ENCODE measurements at regions not wholly inside any gene's neighbourhood (a gene's known extent, or its start where the extent isn't known, plus 50 kb on each side); places are given as distances from the start of the nearest gene placed in this dataset.

GRCh38 chr14:104343294-104343625 is 204.9 kb downstream of the KIF26A start:
- no peak for DNase-seq
- TF ChIP-seq POLR2A (IDR thresholded peaks at IDR 0.05; ENCODE audit: low read length) (no peak), GATA1 (IDR thresholded peaks at IDR 0.05; ENCODE audit: low read depth, low read length) (no peak)

DNA sequence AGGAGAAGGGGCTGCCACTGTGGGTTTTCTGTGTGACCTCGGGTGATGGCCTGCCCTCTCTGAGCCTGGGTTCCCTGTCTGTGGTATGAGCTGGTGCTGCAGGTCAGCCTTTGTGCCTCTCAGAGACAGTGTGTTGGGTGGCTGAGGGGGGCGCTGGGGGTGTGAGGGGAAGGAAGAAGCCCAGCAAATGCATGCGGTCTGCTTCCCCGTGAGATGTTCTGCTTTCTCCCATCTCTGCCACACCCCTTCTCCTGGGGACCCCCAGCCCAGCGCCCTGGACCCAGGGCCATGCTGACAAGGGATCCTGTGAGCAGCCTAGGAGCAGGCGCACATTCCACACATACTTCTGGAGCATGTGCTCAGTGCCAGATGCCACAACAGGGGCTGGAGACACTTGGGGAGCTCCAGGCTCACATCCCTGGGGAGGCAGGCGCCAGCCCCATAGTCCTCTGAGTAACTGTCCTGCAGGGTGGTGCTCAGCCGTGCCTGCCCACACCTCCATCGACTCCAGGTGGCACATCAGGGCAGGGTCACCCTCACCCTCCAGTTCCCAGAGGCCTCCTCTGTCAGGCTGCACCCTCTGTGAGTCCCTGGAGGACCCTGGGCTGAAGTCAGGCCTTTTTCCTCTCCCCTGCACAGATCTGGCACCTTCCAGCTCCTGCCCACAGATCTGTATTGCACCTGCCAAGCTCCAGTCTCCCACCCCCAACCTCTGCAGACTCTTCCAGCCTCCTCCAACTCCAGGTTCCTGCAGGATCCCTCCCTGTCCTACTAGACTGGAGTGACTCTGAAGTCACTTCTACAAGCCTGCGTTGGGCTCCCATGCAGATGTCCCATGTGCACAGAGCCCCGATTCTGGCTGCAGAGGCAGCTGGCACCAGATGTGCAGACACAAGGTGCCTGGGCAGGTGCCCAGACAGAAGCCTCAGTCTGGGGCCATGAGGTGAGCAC is 205.6 kb downstream of the KIF26A start:
- no peak for DNase-seq
- no peak for TF ChIP-seq POLR2A (IDR thresholded peaks at IDR 0.05; ENCODE audit: low read length)
- no peak for TF ChIP-seq GATA1 (IDR thresholded peaks at IDR 0.05; ENCODE audit: low read depth, low read length)

GRCh38 chr14:104344818-104345620 is 206.6 kb downstream of the KIF26A start:
- no peak for DNase-seq
- TF ChIP-seq GATA1 (IDR thresholded peaks at IDR 0.05; ENCODE audit: low read depth, low read length) (no peak), POLR2A (IDR thresholded peaks at IDR 0.05; ENCODE audit: low read length) (no peak)

DNA sequence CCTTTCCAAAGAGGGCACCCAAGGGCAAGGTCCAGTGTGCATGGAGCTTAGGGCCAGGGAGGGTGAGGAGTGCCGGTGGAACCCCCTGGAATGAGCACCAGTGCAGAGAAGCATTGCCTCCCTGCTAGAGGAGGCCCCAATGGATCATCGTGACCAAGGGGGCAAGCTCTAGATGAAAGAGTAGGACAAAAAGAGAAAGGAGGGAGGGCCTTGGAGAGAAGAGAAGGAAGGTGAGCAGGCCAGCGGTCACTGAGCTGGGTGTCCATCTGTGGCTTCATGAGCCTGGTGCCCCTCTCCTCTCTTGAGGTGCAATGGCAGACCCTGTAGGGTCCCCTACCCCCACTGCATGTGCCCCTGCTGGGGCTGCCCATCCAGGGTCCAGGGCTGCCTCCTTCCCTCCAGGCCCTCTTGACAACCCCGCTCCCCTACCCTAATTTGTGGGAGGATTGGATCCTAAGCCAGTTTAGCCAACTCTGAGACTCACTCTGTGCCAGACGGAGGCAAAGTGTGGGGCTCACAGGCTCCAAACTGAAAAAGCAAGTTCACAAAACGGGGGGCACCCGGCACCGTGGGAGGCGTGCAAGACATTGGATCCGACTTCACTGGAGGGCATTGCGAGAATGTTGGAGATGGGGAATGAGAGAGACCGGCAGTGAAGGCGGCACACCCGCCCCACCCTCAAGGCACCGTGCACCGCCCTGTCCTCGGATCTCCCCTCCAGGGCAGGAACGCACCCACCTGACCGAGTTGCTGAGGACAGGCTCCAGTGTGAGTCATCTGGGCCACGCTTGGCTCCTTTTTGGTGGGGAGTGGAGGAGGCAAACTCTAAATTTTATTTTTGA is 207.5 kb downstream of the KIF26A start:
- DNase-seq, result no peak
- TF ChIP-seq POLR2A (IDR thresholded peaks at IDR 0.05; ENCODE audit: low read length), result no peak
- no peak for TF ChIP-seq GATA1 (IDR thresholded peaks at IDR 0.05; ENCODE audit: low read depth, low read length)

DNA sequence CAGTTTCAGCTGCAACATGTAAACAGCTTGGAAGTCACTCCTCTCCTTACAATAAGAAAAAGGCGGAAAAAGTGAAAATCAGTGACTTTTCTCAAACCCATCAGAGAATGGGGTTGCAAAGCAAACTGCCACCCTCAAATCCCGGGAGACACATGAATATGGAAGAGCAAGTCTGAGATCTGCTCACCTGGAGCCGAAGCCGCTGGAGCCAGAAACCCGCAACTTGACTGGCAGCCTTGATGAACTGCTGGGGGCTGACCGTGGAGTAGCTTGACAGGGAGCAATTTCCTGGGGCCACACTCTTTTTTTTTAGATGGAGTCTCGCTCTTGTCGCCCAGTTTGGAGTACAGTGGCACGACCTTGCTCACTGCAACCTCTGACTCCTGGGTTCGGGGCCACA is 208.2 kb downstream of the KIF26A start:
- no peak for TF ChIP-seq POLR2A (IDR thresholded peaks at IDR 0.05; ENCODE audit: low read length)
- no peak for TF ChIP-seq GATA1 (IDR thresholded peaks at IDR 0.05; ENCODE audit: low read depth, low read length)
- DNase-seq, result no peak

- TF ChIP-seq GATA1 (IDR thresholded peaks at IDR 0.05; ENCODE audit: low read depth, low read length), result no peak
- TF ChIP-seq POLR2A (IDR thresholded peaks at IDR 0.05; ENCODE audit: low read length), result no peak
- no peak for DNase-seq
Measured at GRCh38 chr14:104348741-104349140, 210.4 kb downstream of the KIF26A start.

DNA sequence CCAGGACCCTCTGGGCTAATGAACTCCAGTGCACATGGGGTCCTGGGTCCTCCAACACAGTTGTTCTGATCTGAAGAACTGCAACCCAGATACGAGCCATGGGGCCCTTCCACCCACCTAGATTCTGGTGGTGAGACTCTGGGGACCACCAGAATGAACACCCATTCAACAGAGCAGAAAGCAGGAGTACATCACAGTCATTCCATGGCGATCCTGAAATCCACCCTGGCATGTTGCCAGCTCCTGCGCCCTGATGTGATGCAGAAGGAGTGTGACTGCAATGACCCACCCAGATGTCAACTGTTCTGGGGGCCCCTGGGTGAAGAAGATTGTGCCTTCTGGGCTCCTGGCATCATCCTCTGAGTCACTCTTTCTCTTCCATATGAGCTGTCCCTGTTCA is 211.6 kb downstream of the KIF26A start:
- TF ChIP-seq GATA1 (IDR thresholded peaks at IDR 0.05; ENCODE audit: low read depth, low read length), result no peak
- no peak for TF ChIP-seq POLR2A (IDR thresholded peaks at IDR 0.05; ENCODE audit: low read length)
- DNase-seq, result no peak

- TF ChIP-seq GATA1 (IDR thresholded peaks at IDR 0.05; ENCODE audit: low read depth, low read length) (no peak), POLR2A (IDR thresholded peaks at IDR 0.05; ENCODE audit: low read length) (no peak)
- DNase-seq, result no peak
Measured at GRCh38 chr14:104350463-104351185, 212.2 kb downstream of the KIF26A start.

DNA sequence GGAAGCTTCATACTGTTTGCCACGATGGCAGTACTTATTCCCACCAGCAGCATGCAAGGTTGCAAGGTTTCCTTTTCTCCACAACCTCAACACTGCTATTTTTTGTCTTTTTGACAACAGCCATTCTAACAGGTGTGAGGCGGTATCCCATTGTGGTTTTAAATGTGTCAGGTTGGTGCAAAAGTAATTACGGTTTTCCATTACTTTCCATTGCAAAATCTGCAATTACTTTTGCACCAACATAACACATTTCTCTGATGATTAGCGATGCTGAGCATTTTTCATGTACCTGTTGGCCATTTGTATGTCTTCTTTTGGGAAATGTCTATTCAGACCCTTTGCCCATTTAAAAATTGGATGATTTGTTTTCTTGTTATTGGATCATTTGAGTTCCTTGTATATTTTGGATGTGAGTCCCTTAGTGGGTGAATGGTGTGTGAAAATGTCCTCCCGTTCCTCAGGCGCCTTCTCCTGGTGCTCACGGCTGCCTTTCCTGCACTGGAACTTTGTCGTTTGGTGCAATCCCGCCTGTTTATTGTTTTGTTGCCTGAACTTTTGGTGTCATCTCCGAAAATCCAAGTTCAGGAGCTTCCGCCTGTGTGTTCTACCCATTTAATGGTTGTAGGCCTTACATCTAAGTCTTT is 213.6 kb downstream of the KIF26A start:
- DNase-seq, result no peak
- TF ChIP-seq GATA1 (IDR thresholded peaks at IDR 0.05; ENCODE audit: low read depth, low read length) (no peak), POLR2A (IDR thresholded peaks at IDR 0.05; ENCODE audit: low read length) (no peak)

GRCh38 chr14:104352493-104353220 is 214.3 kb downstream of the KIF26A start:
- no peak for DNase-seq
- TF ChIP-seq POLR2A (IDR thresholded peaks at IDR 0.05; ENCODE audit: low read length) (no peak), GATA1 (IDR thresholded peaks at IDR 0.05; ENCODE audit: low read depth, low read length) (no peak)

DNA sequence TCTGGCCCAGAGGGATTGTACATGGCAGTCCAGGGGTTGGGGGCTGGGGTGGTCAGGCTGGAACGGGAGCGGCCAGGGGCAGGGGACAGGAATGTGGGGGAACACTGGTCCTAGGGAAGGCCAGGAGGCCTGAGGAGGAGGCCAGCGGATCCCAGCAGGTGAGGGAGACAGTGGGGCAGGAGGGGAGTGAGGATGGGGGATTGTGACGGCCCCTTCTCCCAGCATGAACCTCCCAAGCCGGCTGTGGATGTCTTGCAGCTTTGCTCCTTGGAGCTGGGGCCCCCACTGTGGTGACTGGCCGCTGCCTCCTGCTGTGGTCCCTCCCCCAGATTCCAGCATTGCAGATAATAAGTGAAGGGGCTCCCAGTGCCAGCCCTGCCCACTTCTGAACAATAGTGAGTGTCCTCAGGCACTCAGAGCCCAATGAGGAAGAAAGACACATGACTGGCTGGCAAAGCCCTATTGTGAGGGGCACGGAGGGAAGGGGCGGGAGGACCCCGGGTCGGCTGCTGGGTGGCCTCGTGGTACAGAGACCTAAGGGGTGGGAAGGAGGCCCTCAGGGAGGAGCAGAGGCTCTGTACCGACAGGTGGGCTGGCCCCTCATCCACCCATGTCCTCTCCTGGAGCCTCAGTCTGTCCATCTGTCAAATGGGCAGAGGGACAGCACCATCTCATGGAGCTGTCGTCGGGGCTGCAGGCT is 215.0 kb downstream of the KIF26A start:
- TF ChIP-seq GATA1 (IDR thresholded peaks at IDR 0.05; ENCODE audit: low read depth, low read length), result no peak
- no peak for TF ChIP-seq POLR2A (IDR thresholded peaks at IDR 0.05; ENCODE audit: low read length)
- DNase-seq, result no peak

Measured in erythroblast (primary cell).